Dermis microvascular lymphatic vessel endothelial cell (primary cell): ENCODE measurements at regions not wholly inside any gene's neighbourhood (a gene's known extent, or its start where the extent isn't known, plus 50 kb on each side); places are given as distances from the start of the nearest gene placed in this dataset.

Source experiments
- DNase-seq, 2 donors: peaks; one replicate each; pipeline versions ENCODE4 v3.0.0 to v3.0.0-alpha.2; 2010; ENCODE audit warnings: low read depth in 2 of 2

- no peak for DNase-seq
These were observed 56.6 kb downstream of the HLA-G start for GRCh38 chr6:29884261-29884660.

GRCh38 chr6:29886701-29887100 lies 55.6 kb upstream of the HLA-A start:
- DNase-seq, result no peak

- peak; percentile 1 to 26 for DNase-seq
These were observed 55.0 kb upstream of the HLA-A start for GRCh38 chr6:29887330-29887818.

- DNase-seq, result peak in 1 of 2 donors; percentile 8
These were observed 54.2 kb upstream of the HLA-A start for GRCh38 chr6:29887819-29888776.
